Upper lobe of right lung (tissue), 1 donor: ENCODE measurements at regions not wholly inside any gene's neighbourhood (a gene's known extent, or its start where the extent isn't known, plus 50 kb on each side); places are given as distances from the start of the nearest gene placed in this dataset.
A peak's percentile ranks its signal among the peaks of the same experiment; 100 is the strongest.

Source experiments
- ATAC-seq: fragments of 200-7000 bp; cut with Tn5 transposase; one replicate; pipeline ENCODE4 v1.9.1; 2020; ENCODE audit warnings: mild to moderate bottlenecking, moderate library complexity
- DNase-seq: peaks from one replicate; pipeline ENCODE4 v3.0.0-alpha.2; 2020
- H3K27ac ChIP-seq: fragments of 200-600 bp; one replicate; pipeline ENCODE4 v1.8.0; 2022
- H3K27me3 ChIP-seq: fragments of 200-600 bp; one replicate; pipeline ENCODE4 v1.8.0; 2022; ENCODE audit warnings: mild to moderate bottlenecking
- H3K36me3 ChIP-seq: fragments of 200-600 bp; one replicate; pipeline ENCODE4 v1.8.0; 2022
- H3K4me1 ChIP-seq: fragments of 200-600 bp; one replicate; pipeline ENCODE4 v1.8.0; 2022
- H3K4me3 ChIP-seq: fragments of 200-600 bp; one replicate; pipeline ENCODE4 v1.8.0; 2022; ENCODE audit warnings: mild to moderate bottlenecking
- H3K9me3 ChIP-seq: fragments of 200-600 bp; one replicate; pipeline ENCODE4 v1.8.0; 2022
- CTCF ChIP-seq: fragments of 200-600 bp; IDR thresholded peaks from one replicate; pipeline ENCODE4 v1.8.0; 2022; ENCODE audit warnings: antibody characterized with exemption
- intact Hi-C: fragments of 100-400 bp; cut with DNase I; formaldehyde crosslinking; loops from one replicate; pipeline ENCODE4 v1.11.0; 2022
- donor health status: DM: no; HTN: yes; CAD: no; lungs with severe emphysema.

GRCh38 chr21:38714999-38715398 is 90.7 kb upstream of the ETS2 start:
- H3K4me1 ChIP-seq: no peaks in the 10 kb centered on the region
- H3K27me3 ChIP-seq: peaks cover 5% of the 10 kb centered on the region
- intact Hi-C loops: no loop called here
- TF ChIP-seq CTCF: no peak
- no peaks in the 10 kb centered on the region for H3K36me3 ChIP-seq
- DNase-seq (no peak), ATAC-seq (no peak)
- no peaks in the 10 kb centered on the region for H3K9me3 ChIP-seq
- no peak overlapping the region for H3K27ac ChIP-seq
- no peak overlapping the region for H3K4me3 ChIP-seq

GRCh38 chr21:38716088-38716487 is 89.6 kb upstream of the ETS2 start:
- DNase-seq (no peak), ATAC-seq (no peak)
- H3K27ac ChIP-seq: no peak overlapping the region
- intact Hi-C loops: no loop called here
- H3K4me1 ChIP-seq: no peaks in the 10 kb centered on the region
- no peaks in the 10 kb centered on the region for H3K9me3 ChIP-seq
- H3K4me3 ChIP-seq: no peak overlapping the region
- H3K36me3 ChIP-seq: no peaks in the 10 kb centered on the region
- no peak for TF ChIP-seq CTCF
- H3K27me3 ChIP-seq: peaks cover 5% of the 10 kb centered on the region

- H3K27ac ChIP-seq: no peak overlapping the region
- no peak for TF ChIP-seq CTCF
- no peak for ATAC-seq
- H3K4me1 ChIP-seq: no peaks in the 10 kb centered on the region
- H3K36me3 ChIP-seq: no peaks in the 10 kb centered on the region
- peaks cover 5% of the 10 kb centered on the region for H3K27me3 ChIP-seq
- H3K9me3 ChIP-seq: no peaks in the 10 kb centered on the region
- intact Hi-C loops: no loop called here
- DNase-seq: no peak
- no peak overlapping the region for H3K4me3 ChIP-seq
These were observed 88.8 kb upstream of the ETS2 start for GRCh38 chr21:38716942-38717341.

GRCh38 chr21:38718481-38718880 is 87.2 kb upstream of the ETS2 start:
- no peaks in the 10 kb centered on the region for H3K4me1 ChIP-seq
- no peak overlapping the region for H3K4me3 ChIP-seq
- H3K27ac ChIP-seq: no peak overlapping the region
- peak; percentile 28 for ATAC-seq
- H3K36me3 ChIP-seq: no peaks in the 10 kb centered on the region
- intact Hi-C loops: no loop called here
- H3K9me3 ChIP-seq: no peaks in the 10 kb centered on the region
- no peak for TF ChIP-seq CTCF
- H3K27me3 ChIP-seq: peaks cover 3% of the 10 kb centered on the region
- DNase-seq: no peak

GRCh38 chr21:38720074-38720473 is 85.7 kb upstream of the ETS2 start:
- intact Hi-C loops: no loop called here
- no peak for ATAC-seq
- Histone ChIP-seq H3K27ac (no peak overlapping the region), H3K9me3 (no peaks in the 10 kb centered on the region), H3K4me3 (no peak overlapping the region), H3K36me3 (no peaks in the 10 kb centered on the region), H3K4me1 (no peaks in the 10 kb centered on the region), H3K27me3 (no peaks in the 10 kb centered on the region)
- TF ChIP-seq CTCF: no peak
- DNase-seq: no peak

- intact Hi-C loops: no loop called here
- H3K27ac ChIP-seq: no peak overlapping the region
- no peaks in the 10 kb centered on the region for H3K27me3 ChIP-seq
- H3K36me3 ChIP-seq: no peaks in the 10 kb centered on the region
- H3K9me3 ChIP-seq: no peaks in the 10 kb centered on the region
- H3K4me3 ChIP-seq: no peak overlapping the region
- TF ChIP-seq CTCF: no peak
- H3K4me1 ChIP-seq: no peaks in the 10 kb centered on the region
- ATAC-seq: no peak
- DNase-seq: no peak
These were observed 84.7 kb upstream of the ETS2 start for GRCh38 chr21:38721055-38721454.
